Right lobe of liver (tissue), 4 donors: ENCODE measurements at regions not wholly inside any gene's neighbourhood (a gene's known extent, or its start where the extent isn't known, plus 50 kb on each side); places are given as distances from the start of the nearest gene placed in this dataset.

Experiments
- POLR2A ChIP-seq: fragments of 450-650 bp; IDR thresholded peaks from one replicate; pipeline ENCODE4 v1.6.1; 2017; ENCODE audit warnings: antibody characterized with exemption, mild to moderate bottlenecking
- TF ChIP-seq, protein P1 (sequence below), 4 donors: fragments of 200-600 bp in 3 of 4; fragments of 450-650 bp in 1 of 4; IDR thresholded peaks; one replicate each; pipeline versions ENCODE4 v1.5.1 to v1.8.0; 2016 to 2022; ENCODE audit warnings: antibody characterized with exemption in 4 of 4, mild to moderate bottlenecking in 2 of 4
- donor health status: DM: no; HTN: no; CAD: no.
- donor health status: DM: no; HTN: no; CAD: no.
- donor health status: DM: no; HTN: yes; CAD: no.

- TF ChIP-seq, protein P1, sequence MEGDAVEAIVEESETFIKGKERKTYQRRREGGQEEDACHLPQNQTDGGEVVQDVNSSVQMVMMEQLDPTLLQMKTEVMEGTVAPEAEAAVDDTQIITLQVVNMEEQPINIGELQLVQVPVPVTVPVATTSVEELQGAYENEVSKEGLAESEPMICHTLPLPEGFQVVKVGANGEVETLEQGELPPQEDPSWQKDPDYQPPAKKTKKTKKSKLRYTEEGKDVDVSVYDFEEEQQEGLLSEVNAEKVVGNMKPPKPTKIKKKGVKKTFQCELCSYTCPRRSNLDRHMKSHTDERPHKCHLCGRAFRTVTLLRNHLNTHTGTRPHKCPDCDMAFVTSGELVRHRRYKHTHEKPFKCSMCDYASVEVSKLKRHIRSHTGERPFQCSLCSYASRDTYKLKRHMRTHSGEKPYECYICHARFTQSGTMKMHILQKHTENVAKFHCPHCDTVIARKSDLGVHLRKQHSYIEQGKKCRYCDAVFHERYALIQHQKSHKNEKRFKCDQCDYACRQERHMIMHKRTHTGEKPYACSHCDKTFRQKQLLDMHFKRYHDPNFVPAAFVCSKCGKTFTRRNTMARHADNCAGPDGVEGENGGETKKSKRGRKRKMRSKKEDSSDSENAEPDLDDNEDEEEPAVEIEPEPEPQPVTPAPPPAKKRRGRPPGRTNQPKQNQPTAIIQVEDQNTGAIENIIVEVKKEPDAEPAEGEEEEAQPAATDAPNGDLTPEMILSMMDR (IDR thresholded peaks at IDR 0.05), result no peak
- TF ChIP-seq POLR2A, result no peak
Measured at GRCh38 chr10:14450041-14450491, 119.3 kb upstream of the FRMD4A start.
